ENCODE measurements at regions not wholly inside any gene's neighbourhood (a gene's known extent, or its start where the extent isn't known, plus 50 kb on each side); places are given as distances from the start of the nearest gene placed in this dataset.

DNA sequence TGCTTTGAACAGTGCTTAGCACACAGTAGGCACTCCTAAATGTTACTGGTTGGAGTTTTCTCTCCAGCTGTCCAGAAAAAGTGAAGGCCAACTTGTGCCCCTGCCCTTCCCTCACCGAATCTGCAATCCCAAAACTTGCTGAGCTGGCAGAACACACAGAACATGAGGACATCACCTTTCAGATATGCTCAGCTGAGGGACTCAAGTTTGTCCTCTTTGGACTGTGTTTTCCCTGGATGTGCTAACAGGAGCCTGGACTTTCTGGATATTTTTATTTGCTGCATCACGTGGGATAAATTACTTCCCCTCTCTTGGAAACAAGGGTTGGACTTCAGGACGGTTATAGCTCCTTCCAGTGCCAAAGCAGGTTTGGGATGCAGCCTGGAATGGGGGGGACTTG lies 59.5 kb upstream of the SMAD6 start:
- TF ChIP-seq, protein P1, sequence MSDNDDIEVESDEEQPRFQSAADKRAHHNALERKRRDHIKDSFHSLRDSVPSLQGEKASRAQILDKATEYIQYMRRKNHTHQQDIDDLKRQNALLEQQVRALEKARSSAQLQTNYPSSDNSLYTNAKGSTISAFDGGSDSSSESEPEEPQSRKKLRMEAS (IDR thresholded peaks at IDR 0.05), result no peak
- no peak for TF ChIP-seq YY1 (IDR thresholded peaks at IDR 0.05; ENCODE audit: low read depth)
- no peak for TF ChIP-seq RAD21 (IDR thresholded peaks at IDR 0.05; ENCODE audit: low read depth)
- TF ChIP-seq CEBPB (IDR thresholded peaks at IDR 0.05), result no peak
- TF ChIP-seq TEAD4 (IDR thresholded peaks at IDR 0.05), result no peak
- no peak for TF ChIP-seq EP300 (IDR thresholded peaks at IDR 0.05; ENCODE audit: borderline replicate concordance)
- no peak for TF ChIP-seq TAF1 (IDR thresholded peaks at IDR 0.05; ENCODE audit: low read depth)
- no peak for TF ChIP-seq REST (IDR thresholded peaks at IDR 0.05; ENCODE audit: low read depth)
- no peak for TF ChIP-seq USF1 (IDR thresholded peaks at IDR 0.05)
- no peak for TF ChIP-seq FOXM1 (IDR thresholded peaks at IDR 0.05; ENCODE audit: borderline replicate concordance, low read depth)
- no peak for TF ChIP-seq TCF12 (IDR thresholded peaks at IDR 0.05; ENCODE audit: low read depth)
- no peak for TF ChIP-seq CREB1 (IDR thresholded peaks at IDR 0.05; ENCODE audit: low read depth)
- no peak for TF ChIP-seq EGR1 (IDR thresholded peaks at IDR 0.05)
- no peak for TF ChIP-seq NFIC (IDR thresholded peaks at IDR 0.05)

Measured in Ishikawa (cell line).